ENCODE measurements at regions not wholly inside any gene's neighbourhood (a gene's known extent, or its start where the extent isn't known, plus 50 kb on each side); places are given as distances from the start of the nearest gene placed in this dataset.

DNA sequence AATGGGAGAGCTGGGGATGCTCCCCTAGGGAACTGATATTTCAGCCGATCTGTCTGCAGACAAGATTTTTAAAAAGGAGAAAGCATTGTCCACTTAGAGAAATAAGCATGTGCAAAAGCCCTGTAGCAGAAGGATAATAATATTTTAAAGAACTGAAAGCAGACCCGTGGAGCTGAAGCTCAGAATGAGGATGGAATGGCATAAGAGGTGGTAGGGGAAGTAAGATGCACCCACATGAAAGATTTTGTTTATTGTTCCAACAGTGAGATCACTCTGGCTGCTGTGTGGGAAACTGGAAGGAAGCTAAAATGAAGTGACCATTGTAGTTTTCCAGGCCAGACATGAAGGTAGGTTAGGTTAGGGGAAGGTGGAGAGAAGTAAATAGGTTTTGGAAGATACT, 266.4 kb upstream of the PRDM1 start:
- no peak for DNase-seq (ENCODE audit: low read depth)
- TF ChIP-seq, protein P1, sequence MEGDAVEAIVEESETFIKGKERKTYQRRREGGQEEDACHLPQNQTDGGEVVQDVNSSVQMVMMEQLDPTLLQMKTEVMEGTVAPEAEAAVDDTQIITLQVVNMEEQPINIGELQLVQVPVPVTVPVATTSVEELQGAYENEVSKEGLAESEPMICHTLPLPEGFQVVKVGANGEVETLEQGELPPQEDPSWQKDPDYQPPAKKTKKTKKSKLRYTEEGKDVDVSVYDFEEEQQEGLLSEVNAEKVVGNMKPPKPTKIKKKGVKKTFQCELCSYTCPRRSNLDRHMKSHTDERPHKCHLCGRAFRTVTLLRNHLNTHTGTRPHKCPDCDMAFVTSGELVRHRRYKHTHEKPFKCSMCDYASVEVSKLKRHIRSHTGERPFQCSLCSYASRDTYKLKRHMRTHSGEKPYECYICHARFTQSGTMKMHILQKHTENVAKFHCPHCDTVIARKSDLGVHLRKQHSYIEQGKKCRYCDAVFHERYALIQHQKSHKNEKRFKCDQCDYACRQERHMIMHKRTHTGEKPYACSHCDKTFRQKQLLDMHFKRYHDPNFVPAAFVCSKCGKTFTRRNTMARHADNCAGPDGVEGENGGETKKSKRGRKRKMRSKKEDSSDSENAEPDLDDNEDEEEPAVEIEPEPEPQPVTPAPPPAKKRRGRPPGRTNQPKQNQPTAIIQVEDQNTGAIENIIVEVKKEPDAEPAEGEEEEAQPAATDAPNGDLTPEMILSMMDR (IDR thresholded peaks at IDR 0.05; ENCODE audit: control insufficient read depth, insufficient read depth, low read depth, low read length, missing control alignments), result no peak
- H3K4me3 ChIP-seq (ENCODE audit: control insufficient read depth, low read depth, low read length), result no peak overlapping the region

DNA sequence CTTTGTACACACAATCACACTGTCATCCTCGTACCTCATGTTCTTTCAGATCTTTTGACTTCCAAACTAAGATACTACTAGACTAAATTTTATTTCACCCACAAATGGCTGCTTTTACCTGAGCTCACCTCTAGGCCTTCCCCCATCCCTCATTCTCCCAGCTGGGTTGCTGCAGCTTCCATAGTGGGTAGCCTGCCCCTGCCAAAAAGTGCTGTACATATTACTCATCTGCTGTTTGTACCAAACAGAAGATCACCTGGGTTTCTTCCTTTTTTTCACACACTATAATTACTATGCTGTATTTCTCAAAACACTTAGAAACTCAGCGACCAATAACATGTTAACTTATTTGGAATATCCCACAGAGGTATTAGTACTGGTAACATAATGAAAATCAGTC, 267.6 kb upstream of the PRDM1 start:
- TF ChIP-seq, protein P1 (IDR thresholded peaks at IDR 0.05; ENCODE audit: control insufficient read depth, insufficient read depth, low read depth, low read length, missing control alignments), result no peak
- H3K4me3 ChIP-seq (ENCODE audit: control insufficient read depth, low read depth, low read length), result no peak overlapping the region
- no peak for DNase-seq (ENCODE audit: low read depth)

DNA sequence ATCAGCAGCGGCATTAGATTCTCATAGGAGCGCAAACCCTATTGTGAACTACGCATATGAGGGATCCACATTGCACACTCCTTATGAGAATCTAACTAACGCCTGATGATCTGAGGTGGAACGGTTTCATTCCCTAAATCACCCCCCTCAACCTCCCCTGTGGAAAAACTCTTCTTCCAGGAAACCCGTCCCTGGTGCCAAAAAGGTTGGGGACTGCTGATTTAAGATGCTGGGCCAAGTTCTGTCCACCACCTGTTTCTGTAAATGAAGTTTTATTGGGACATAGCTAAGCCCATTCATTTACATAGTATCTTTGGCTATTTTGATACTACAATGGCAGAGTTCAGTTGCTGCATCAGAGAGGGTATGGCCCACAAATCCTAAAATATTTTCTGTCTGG, 268.2 kb upstream of the PRDM1 start:
- no peak for DNase-seq (ENCODE audit: low read depth)
- H3K4me3 ChIP-seq (ENCODE audit: control insufficient read depth, low read depth, low read length), result no peak overlapping the region
- TF ChIP-seq, protein P1 (IDR thresholded peaks at IDR 0.05; ENCODE audit: control insufficient read depth, insufficient read depth, low read depth, low read length, missing control alignments), result no peak

DNA sequence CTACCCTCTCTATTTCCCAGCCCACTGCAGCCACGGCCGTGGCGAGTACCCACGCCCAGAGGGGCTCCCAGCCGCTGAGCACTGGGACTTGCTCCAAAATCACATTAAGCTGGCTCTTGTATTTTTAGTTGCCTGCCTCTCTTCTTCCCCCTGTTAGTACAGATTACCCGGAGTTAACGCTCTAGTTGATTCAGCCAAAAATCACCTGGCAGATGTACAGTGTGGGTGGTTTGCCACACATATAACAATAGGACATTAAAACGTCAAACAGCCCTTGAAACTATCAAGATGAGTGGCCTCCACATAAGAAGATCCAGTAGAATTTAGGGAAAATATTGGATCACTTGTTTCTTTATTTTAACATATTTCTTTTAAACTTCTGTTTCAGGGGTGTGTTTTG, 268.8 kb upstream of the PRDM1 start:
- no peak for DNase-seq (ENCODE audit: low read depth)
- TF ChIP-seq, protein P1 (IDR thresholded peaks at IDR 0.05; ENCODE audit: control insufficient read depth, insufficient read depth, low read depth, low read length, missing control alignments), result no peak
- H3K4me3 ChIP-seq (ENCODE audit: control insufficient read depth, low read depth, low read length), result no peak overlapping the region

DNA sequence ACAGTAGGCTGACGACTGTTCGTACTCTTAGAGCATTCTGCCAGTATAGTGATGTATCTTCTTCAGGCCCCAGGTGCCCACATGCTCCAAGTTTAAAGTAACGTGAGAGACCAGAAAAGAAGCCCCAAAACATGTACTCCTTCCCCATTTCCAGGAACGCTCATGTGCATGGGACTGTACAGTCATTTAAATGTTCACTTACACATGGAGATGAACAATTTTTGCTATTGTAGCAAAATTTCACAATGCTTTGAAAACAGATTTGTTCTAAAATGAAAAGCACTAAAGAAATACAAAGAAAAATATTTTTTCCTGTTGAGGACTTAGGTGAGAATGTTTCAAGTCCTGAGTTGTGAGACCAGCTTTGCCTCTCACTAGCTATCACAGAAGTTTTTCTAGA, 269.3 kb upstream of the PRDM1 start:
- TF ChIP-seq, protein P1 (IDR thresholded peaks at IDR 0.05; ENCODE audit: control insufficient read depth, insufficient read depth, low read depth, low read length, missing control alignments), result no peak
- no peak overlapping the region for H3K4me3 ChIP-seq (ENCODE audit: control insufficient read depth, low read depth, low read length)
- no peak for DNase-seq (ENCODE audit: low read depth)

DNA sequence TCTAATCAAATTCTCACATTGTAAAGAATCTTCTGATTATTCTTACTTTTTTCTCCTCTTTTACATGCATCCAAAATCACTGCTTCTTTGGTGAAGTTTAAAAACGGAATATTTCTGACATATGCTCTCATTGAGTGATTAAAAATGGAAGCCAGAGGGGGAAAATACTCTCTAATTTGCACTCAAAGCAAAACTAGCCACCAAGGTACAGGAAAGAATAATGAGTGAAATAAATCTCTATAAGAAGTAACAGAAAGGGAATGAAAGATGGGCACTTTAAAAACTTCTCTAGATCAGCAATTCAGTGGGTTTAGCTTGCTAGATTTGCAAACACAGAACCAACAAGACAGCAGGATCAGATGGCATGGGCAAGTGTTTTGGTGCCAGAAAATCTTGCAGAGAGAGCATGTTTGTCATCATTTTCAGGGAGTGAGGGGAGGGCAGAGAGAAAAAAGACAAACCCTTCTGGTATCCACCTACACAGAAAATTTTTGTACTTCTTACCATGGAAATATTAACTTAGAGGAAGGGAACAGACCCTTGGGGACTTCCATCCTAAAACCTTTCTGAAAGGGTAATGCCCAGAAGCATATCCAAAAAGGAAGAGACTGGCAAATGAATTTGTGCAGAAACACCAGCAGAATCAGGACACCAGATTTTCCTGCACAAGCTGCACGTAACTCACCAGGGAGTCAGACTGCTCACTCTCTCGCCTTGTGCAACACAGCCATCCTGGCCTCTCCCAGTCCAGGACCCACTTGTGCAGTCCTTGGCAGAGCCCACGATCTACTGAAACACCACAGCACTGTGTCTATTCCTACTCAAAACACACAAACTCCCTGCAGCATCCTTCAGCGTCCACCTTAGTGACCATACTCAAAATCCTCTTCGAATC, 270.2 kb upstream of the PRDM1 start:
- TF ChIP-seq, protein P1 (IDR thresholded peaks at IDR 0.05; ENCODE audit: control insufficient read depth, insufficient read depth, low read depth, low read length, missing control alignments), result no peak
- DNase-seq (ENCODE audit: low read depth), result no peak
- H3K4me3 ChIP-seq (ENCODE audit: control insufficient read depth, low read depth, low read length), result no peak overlapping the region

Measured in AG09309 (cell line).